Astrocyte (in vitro differentiated cells and primary cell): ENCODE measurements at regions not wholly inside any gene's neighbourhood (a gene's known extent, or its start where the extent isn't known, plus 50 kb on each side); places are given as distances from the start of the nearest gene placed in this dataset.

Experiments used
- CTCF ChIP-seq: IDR thresholded peaks from 2 replicates; pipeline ENCODE4 v1.5.1; 2011; ENCODE audit warnings: low read depth, mild to moderate bottlenecking, inconsistent platforms, low read length, moderate library complexity; ENCODE audit not compliant: insufficient read depth
- EZH2 ChIP-seq: IDR thresholded peaks from 2 replicates; pipeline ENCODE4 v1.6.1; 2012; ENCODE audit warnings: mild to moderate bottlenecking, low read length, inconsistent platforms; ENCODE audit not compliant: insufficient read depth

- TF ChIP-seq CTCF, result no peak
- no peak for TF ChIP-seq EZH2
These were observed 186.3 kb upstream of the VSTM2A start for GRCh38 chr7:54355842-54356241.
